ENCODE measurements at regions not wholly inside any gene's neighbourhood (a gene's known extent, or its start where the extent isn't known, plus 50 kb on each side); places are given as distances from the start of the nearest gene placed in this dataset.

DNA sequence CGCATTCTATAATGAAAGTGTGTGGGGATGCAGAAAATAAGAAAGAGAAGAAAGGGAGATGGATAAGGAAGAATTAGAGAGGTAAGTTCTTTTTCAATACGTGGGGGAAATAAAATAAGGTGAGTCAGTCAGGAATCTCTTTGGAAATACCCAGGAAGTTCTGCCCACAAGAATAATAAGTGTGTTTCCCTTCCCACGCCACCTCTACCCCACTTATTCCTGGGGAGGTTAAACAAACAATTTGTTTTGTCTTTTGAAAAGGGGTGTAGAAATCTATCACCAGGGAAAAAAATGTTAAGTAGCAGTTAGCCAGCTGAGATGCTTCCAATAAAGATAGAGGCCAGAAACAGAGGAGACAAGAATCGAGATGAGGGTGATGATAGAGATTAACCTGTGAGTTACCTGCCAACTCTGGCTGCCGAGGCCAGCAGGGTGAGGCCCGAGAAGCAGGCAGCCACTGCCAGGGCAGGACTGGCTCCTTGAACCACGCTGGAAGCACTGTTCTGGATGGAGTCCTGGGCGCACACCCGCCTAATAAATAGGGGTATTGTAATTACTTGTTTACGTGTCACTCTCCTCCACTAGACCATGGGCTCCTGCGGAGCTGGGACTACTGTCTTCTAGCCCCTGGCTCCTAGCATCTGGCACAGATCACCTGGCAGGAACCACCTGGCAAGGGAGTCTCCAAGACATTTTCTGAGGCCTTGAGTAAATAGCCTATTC, 191.3 kb downstream of the FGFR2 start:
- TF ChIP-seq, protein P1, sequence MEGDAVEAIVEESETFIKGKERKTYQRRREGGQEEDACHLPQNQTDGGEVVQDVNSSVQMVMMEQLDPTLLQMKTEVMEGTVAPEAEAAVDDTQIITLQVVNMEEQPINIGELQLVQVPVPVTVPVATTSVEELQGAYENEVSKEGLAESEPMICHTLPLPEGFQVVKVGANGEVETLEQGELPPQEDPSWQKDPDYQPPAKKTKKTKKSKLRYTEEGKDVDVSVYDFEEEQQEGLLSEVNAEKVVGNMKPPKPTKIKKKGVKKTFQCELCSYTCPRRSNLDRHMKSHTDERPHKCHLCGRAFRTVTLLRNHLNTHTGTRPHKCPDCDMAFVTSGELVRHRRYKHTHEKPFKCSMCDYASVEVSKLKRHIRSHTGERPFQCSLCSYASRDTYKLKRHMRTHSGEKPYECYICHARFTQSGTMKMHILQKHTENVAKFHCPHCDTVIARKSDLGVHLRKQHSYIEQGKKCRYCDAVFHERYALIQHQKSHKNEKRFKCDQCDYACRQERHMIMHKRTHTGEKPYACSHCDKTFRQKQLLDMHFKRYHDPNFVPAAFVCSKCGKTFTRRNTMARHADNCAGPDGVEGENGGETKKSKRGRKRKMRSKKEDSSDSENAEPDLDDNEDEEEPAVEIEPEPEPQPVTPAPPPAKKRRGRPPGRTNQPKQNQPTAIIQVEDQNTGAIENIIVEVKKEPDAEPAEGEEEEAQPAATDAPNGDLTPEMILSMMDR (conservative IDR thresholded peaks at IDR 0.05; ENCODE audit: low read length), result no peak
- TF ChIP-seq EZH2phosphoT487 (IDR thresholded peaks at IDR 0.05; ENCODE audit: borderline replicate concordance), result no peak
